COLO668 (cell line): ENCODE measurements at regions not wholly inside any gene's neighbourhood (a gene's known extent, or its start where the extent isn't known, plus 50 kb on each side); places are given as distances from the start of the nearest gene placed in this dataset.
"Not testable (repeated sequence)": the region's sequence is repeated elsewhere in the genome, so short reads cannot be mapped to it uniquely, and the experiment has no call there.

Experiments
- DNase-seq: peaks from one replicate; lab custom pipeline; 2025; ENCODE audit not compliant: unreplicated experiment; lab: John Stamatoyannopoulos, UW

- no peak for DNase-seq
Observed at GRCh38 chr9:106773750-106774149, 89.2 kb upstream of the ZNF462 start.

- DNase-seq: no peak
Observed at GRCh38 chr9:106775960-106776359, 87.0 kb upstream of the ZNF462 start.

- no peak for DNase-seq
Observed at GRCh38 chr9:106779796-106780195, 83.2 kb upstream of the ZNF462 start.

GRCh38 chr9:106783121-106783520, 79.8 kb upstream of the ZNF462 start:
- DNase-seq: no peak

GRCh38 chr9:106784076-106784475, 78.9 kb upstream of the ZNF462 start:
- no peak for DNase-seq

GRCh38 chr9:106785200-106785599, 77.8 kb upstream of the ZNF462 start:
- DNase-seq: no peak

- not testable (repeated sequence) for DNase-seq
Observed at GRCh38 chr9:106788021-106788420, 74.9 kb upstream of the ZNF462 start.

GRCh38 chr9:106795031-106795430, 67.9 kb upstream of the ZNF462 start:
- no peak for DNase-seq

- DNase-seq: no peak
Observed at GRCh38 chr9:106796771-106797170, 66.2 kb upstream of the ZNF462 start.

GRCh38 chr9:106797299-106797698, 65.7 kb upstream of the ZNF462 start:
- no peak for DNase-seq

- DNase-seq: no peak
Observed at GRCh38 chr9:106798016-106798799, 64.8 kb upstream of the ZNF462 start.

GRCh38 chr9:106799152-106799551, 63.8 kb upstream of the ZNF462 start:
- DNase-seq: no peak

- DNase-seq: no peak
Observed at GRCh38 chr9:106800701-106801270, 62.2 kb upstream of the ZNF462 start.

GRCh38 chr9:106801816-106802215, 61.1 kb upstream of the ZNF462 start:
- no peak for DNase-seq
